Effector memory CD8-positive, alpha-beta T cell (primary cell): ENCODE measurements at regions not wholly inside any gene's neighbourhood (a gene's known extent, or its start where the extent isn't known, plus 50 kb on each side); places are given as distances from the start of the nearest gene placed in this dataset.

Experiments
- ATAC-seq: fragments of 150-1000 bp; cut with Tn5 transposase; replicated peaks from 2 replicates; pipeline ENCODE4 v1.10.0; 2021; ENCODE audit warnings: mild to moderate bottlenecking, moderate library complexity
- DNase-seq, 3 experiments: peaks; one replicate each; pipeline ENCODE4 v3.0.0; 2021
- H3K27ac Mint-ChIP-seq, 2 donors: one replicate each; pipeline ENCODE4 v1.8.0; 2022; ENCODE audit warnings: mild to moderate bottlenecking in 2 of 2, mixed read lengths in 2 of 2, moderate library complexity in 2 of 2
- H3K27me3 Mint-ChIP-seq, 2 donors: one replicate each; pipeline ENCODE4 v1.8.0; 2022; ENCODE audit warnings: mixed read lengths in 2 of 2
- H3K36me3 Mint-ChIP-seq: one replicate; pipeline ENCODE4 v1.8.0; 2022; ENCODE audit warnings: mild to moderate bottlenecking, moderate library complexity, mixed read lengths; ENCODE audit not compliant: insufficient read depth
- H3K4me1 Mint-ChIP-seq, 2 donors: one replicate each; pipeline ENCODE4 v1.8.0; 2022; ENCODE audit warnings: low read depth in 2 of 2, mixed read lengths in 2 of 2
- H3K4me3 Mint-ChIP-seq, 2 donors: one replicate each; pipeline ENCODE4 v1.8.0; 2022; ENCODE audit warnings: mild to moderate bottlenecking in 2 of 2, mixed read lengths in 2 of 2, moderate library complexity in 2 of 2
- H3K9me3 Mint-ChIP-seq, 2 donors: one replicate each; pipeline ENCODE4 v1.8.0; 2022; ENCODE audit warnings: mixed read lengths in 2 of 2

GRCh38 chr21:20667931-20668330 is 330.3 kb upstream of the NCAM2 start:
- peaks cover 4 to 7% of the 10 kb centered on the region in 2 donors for H3K9me3 Mint-ChIP-seq
- no peak overlapping the region for H3K27ac Mint-ChIP-seq
- ATAC-seq (no peak), DNase-seq (no peak)
- H3K36me3 Mint-ChIP-seq: peaks cover 3% of the 10 kb centered on the region
- no peaks in the 10 kb centered on the region for H3K4me1 Mint-ChIP-seq
- H3K4me3 Mint-ChIP-seq: no peak overlapping the region
- no peaks in the 10 kb centered on the region for H3K27me3 Mint-ChIP-seq

- no peaks in the 10 kb centered on the region for H3K27me3 Mint-ChIP-seq
- DNase-seq (no peak), ATAC-seq (no peak)
- H3K27ac Mint-ChIP-seq: no peak overlapping the region
- peaks cover 0 to 9% of the 10 kb centered on the region in 2 donors for H3K9me3 Mint-ChIP-seq
- no peaks in the 10 kb centered on the region for H3K4me1 Mint-ChIP-seq
- H3K4me3 Mint-ChIP-seq: no peak overlapping the region
- no peaks in the 10 kb centered on the region for H3K36me3 Mint-ChIP-seq
Measured at GRCh38 chr21:20685475-20685874, 312.7 kb upstream of the NCAM2 start.

DNA sequence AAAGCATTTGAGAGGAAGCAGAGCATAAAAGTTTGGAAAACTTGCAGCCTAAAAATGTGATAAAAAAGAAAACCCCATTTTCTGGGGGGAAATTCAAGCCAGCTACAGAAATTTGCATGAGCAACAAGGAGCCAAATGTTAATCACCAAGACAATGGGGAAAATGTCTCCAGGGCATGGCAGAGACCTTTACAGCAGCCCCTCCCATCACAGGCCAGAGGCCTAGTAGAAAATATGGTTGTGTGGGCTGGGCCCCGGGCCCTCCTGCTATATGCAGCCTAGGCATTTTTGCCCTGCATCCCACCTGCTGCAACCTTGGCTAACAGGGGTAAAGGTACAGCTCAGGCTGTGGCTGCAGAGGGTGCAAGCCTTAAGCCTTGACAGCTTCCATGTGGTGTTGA is 299.6 kb upstream of the NCAM2 start:
- no peak for ATAC-seq

DNA sequence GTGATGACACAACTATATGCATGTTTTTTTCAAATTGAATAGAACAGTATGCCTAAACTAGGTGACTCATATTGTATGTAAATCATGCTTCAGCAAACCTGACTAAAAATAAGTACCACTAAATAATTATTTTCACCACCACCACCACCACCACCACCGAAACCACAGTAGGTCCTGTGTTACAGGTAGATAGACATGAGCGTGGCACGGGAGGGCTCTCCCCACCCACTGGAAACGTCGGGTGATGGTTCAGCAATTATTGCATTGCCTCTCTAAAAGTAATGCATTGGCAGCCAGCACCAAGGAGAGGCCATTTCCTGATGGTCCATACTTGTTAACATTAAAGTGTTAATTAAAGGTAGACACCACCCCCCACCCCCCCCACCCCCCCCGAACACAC is 297.0 kb upstream of the NCAM2 start:
- H3K4me3 Mint-ChIP-seq: no peak overlapping the region
- no peak for ATAC-seq
- H3K4me1 Mint-ChIP-seq: no peaks in the 10 kb centered on the region
- no peaks in the 10 kb centered on the region for H3K27me3 Mint-ChIP-seq
- no peak overlapping the region for H3K27ac Mint-ChIP-seq
- no peaks in the 10 kb centered on the region for H3K36me3 Mint-ChIP-seq
- DNase-seq: no peak
- peaks cover 2 to 15% of the 10 kb centered on the region in 2 donors for H3K9me3 Mint-ChIP-seq

More for the DNA sequence above, 299.6 kb upstream of the NCAM2 start:
- H3K27ac Mint-ChIP-seq: no peak overlapping the region
- no peaks in the 10 kb centered on the region for H3K4me1 Mint-ChIP-seq
- H3K36me3 Mint-ChIP-seq: no peaks in the 10 kb centered on the region
- H3K4me3 Mint-ChIP-seq: no peak overlapping the region
- no peaks in the 10 kb centered on the region for H3K27me3 Mint-ChIP-seq
- H3K9me3 Mint-ChIP-seq: peaks cover 2 to 15% of the 10 kb centered on the region in 2 donors
- no peak for DNase-seq

DNA sequence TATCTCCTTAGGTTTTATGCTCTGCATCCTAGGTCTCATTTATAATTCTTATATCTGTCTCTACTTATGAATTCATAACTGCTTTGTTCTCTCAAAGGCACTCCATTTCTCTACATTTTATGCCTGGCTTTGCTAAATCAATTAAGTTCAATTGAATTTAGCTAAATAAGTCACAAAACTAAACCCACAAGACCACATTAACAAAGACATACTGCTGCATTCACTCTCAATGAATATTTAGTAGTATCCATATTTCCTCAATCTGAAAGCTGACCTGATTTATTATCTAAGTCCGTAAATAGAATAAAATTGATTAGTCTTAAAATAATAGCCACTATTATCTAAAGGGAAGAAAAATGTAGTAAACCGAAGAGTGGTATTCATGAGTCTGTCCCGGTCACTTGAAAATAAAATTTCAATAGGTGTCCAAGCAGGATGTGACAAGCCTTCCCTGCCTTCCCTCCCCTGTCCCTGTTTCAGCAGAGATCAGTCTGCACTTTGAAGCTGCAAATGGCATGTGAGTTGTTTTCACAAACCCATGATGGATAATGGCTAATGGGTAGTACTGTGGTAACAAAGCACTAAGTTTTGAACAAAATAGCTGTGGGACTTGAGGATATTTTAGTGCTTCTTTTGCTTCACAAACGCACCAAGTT is 295.0 kb upstream of the NCAM2 start:
- H3K9me3 Mint-ChIP-seq: peaks cover 1 to 15% of the 10 kb centered on the region in 2 donors
- no peak overlapping the region for H3K27ac Mint-ChIP-seq
- ATAC-seq (no peak), DNase-seq (no peak)
- H3K4me3 Mint-ChIP-seq: no peak overlapping the region
- H3K27me3 Mint-ChIP-seq: no peaks in the 10 kb centered on the region
- no peaks in the 10 kb centered on the region for H3K36me3 Mint-ChIP-seq
- no peaks in the 10 kb centered on the region for H3K4me1 Mint-ChIP-seq

DNA sequence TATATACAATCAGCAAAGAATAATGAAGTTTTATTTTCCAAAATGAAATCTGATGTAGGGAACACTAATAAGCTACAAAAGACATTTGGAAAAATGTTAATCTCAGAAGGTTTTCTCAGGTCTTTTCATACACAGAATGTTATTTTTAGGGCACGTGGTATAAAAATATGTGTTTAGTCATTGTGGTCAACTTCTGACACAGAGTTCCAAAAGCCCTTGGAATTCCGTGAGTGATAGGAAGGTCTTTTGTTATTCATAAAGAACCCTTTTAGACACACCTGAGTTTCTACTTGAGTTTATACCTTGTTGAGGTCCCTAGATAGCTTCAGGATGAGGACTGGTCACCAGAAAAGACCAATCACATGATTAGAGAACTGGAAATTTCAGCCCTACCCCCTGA is 277.6 kb upstream of the NCAM2 start:
- H3K9me3 Mint-ChIP-seq: peaks cover 7 to 15% of the 10 kb centered on the region in 2 donors
- no peak overlapping the region for H3K4me3 Mint-ChIP-seq
- DNase-seq: no peak
- ATAC-seq: no peak
- no peaks in the 10 kb centered on the region for H3K4me1 Mint-ChIP-seq
- peaks cover 2% of the 10 kb centered on the region for H3K36me3 Mint-ChIP-seq
- no peaks in the 10 kb centered on the region for H3K27me3 Mint-ChIP-seq
- no peak overlapping the region for H3K27ac Mint-ChIP-seq

DNA sequence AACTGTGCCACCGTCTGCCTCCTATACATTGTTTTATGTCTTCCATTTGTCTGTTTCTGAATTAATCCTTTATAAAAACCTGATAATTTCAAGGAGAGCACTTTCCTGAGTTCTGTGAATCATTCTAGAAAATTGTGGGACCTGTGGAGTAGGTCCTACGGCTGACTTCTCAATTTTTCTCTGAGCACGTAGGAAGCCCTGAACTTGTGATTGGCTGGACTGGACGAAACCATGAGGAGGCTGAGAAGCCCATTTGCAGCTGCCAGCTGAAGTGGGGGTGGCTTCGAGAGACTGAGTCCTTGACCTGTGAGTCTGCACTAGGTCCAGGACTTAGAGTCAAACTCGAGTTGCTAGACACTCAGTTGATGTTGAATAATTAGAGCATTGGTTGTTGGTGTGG is 277.1 kb upstream of the NCAM2 start:
- no peaks in the 10 kb centered on the region for H3K4me1 Mint-ChIP-seq
- H3K27me3 Mint-ChIP-seq: no peaks in the 10 kb centered on the region
- ATAC-seq: no peak
- no peak for DNase-seq
- H3K4me3 Mint-ChIP-seq: no peak overlapping the region
- H3K36me3 Mint-ChIP-seq: peaks cover 2% of the 10 kb centered on the region
- no peak overlapping the region for H3K27ac Mint-ChIP-seq
- peaks cover 6 to 12% of the 10 kb centered on the region in 2 donors for H3K9me3 Mint-ChIP-seq

DNA sequence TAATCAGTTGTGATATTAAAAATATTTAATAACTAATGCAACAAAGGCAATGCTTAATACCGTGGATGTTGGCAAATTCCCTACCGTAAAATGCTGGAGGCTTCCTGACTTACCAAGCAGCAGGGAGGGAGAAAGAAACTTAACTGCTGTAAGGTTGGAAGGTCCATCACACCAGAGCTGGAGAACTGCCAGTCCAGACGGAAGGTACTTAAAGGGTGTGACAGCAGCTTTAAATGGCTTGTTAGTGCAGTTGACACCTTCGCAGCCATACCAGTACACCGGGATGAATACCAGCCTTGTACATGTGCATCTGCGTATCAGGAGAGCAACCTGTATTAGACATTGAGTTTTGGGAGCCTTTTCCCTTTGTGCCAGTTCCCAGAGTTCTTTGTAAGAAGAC is 269.5 kb upstream of the NCAM2 start:
- DNase-seq (no peak), ATAC-seq (no peak)
- Mint-ChIP-seq H3K4me1 (no peaks in the 10 kb centered on the region), H3K27me3 (no peaks in the 10 kb centered on the region), H3K36me3 (no peaks in the 10 kb centered on the region), H3K4me3 (no peak overlapping the region), H3K27ac (no peak overlapping the region), H3K9me3 (peaks cover 0 to 6% of the 10 kb centered on the region in 2 donors)

DNA sequence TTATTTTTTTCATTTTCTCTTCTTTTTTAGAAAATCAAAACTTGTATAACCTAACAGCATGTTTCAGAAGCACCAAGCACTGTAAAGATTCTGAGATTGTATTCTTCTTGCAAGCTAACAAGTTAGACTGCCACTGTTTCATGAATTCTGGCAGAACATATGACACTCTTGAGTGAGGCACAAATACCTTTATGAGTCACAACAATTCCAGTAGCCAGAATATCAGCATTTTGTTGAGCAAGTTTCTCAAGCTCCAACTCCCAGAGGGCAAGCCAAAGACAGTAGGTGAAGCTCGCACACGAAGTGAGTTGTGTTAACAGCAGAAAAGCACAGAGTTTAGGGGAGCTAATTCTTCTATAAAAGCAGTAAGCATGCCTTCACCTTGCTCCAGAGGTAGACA is 268.8 kb upstream of the NCAM2 start:
- ATAC-seq: no peak
- Mint-ChIP-seq H3K27ac (no peak overlapping the region), H3K4me3 (no peak overlapping the region), H3K36me3 (no peaks in the 10 kb centered on the region), H3K4me1 (no peaks in the 10 kb centered on the region), H3K9me3 (peaks cover 0 to 6% of the 10 kb centered on the region in 2 donors), H3K27me3 (no peaks in the 10 kb centered on the region)
- no peak for DNase-seq

- no peaks in the 10 kb centered on the region for H3K4me1 Mint-ChIP-seq
- no peak overlapping the region for H3K27ac Mint-ChIP-seq
- ATAC-seq (no peak), DNase-seq (no peak)
- H3K4me3 Mint-ChIP-seq: no peak overlapping the region
- H3K9me3 Mint-ChIP-seq: peaks cover 0 to 8% of the 10 kb centered on the region in 2 donors
- no peaks in the 10 kb centered on the region for H3K27me3 Mint-ChIP-seq
- no peaks in the 10 kb centered on the region for H3K36me3 Mint-ChIP-seq
Measured at GRCh38 chr21:20730441-20730840, 267.8 kb upstream of the NCAM2 start.

DNA sequence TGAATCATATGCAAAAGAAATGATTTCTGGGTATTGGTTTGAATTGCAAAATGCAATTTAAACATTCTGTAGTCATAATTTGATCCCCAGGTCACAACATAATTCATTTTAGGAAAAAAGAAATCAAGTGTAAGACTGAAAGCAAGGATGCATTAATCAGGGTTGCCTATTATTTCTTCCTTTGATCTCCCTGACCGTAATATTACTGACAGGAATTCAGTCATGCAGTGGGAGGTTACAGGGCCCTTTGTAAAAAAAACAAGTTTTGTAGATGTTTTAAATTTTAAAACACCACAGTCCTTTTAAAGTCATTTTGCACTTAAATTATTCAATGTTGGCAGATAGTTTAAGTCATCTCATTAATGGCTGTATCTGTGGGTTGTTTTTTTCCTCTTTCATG is 263.0 kb upstream of the NCAM2 start:
- no peak for DNase-seq
- H3K4me1 Mint-ChIP-seq: no peaks in the 10 kb centered on the region
- no peak overlapping the region for H3K27ac Mint-ChIP-seq
- no peaks in the 10 kb centered on the region for H3K36me3 Mint-ChIP-seq
- H3K9me3 Mint-ChIP-seq: peaks cover 10 to 14% of the 10 kb centered on the region in 2 donors
- ATAC-seq: no peak
- no peak overlapping the region for H3K4me3 Mint-ChIP-seq
- no peaks in the 10 kb centered on the region for H3K27me3 Mint-ChIP-seq

- DNase-seq: no peak
- no peaks in the 10 kb centered on the region for H3K36me3 Mint-ChIP-seq
- ATAC-seq: no peak
- H3K4me1 Mint-ChIP-seq: no peaks in the 10 kb centered on the region
- H3K4me3 Mint-ChIP-seq: no peak overlapping the region
- no peaks in the 10 kb centered on the region for H3K27me3 Mint-ChIP-seq
- H3K27ac Mint-ChIP-seq: no peak overlapping the region
- peaks cover 13 to 14% of the 10 kb centered on the region in 2 donors for H3K9me3 Mint-ChIP-seq
Measured at GRCh38 chr21:20737227-20737913, 260.8 kb upstream of the NCAM2 start.

DNA sequence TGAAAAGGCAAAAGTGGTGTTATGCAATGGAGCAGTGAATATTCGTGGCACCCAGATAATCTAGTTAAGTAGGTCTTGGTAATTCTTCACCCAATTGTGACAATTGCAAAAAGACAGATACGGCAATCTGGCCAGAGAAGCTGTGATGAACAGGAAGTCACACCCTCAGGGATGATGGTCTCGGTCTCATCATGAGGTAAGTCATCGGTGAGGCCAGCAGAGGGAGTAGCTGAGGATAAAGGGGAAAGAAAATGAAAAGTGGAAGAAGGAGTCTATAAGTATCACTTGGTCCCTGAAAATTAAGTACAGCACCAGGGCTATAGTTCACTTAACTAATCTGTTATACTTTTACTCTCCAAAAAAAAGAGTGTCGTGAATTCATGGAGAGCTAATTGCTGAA is 258.8 kb upstream of the NCAM2 start:
- no peak overlapping the region for H3K27ac Mint-ChIP-seq
- no peaks in the 10 kb centered on the region for H3K27me3 Mint-ChIP-seq
- H3K36me3 Mint-ChIP-seq: no peaks in the 10 kb centered on the region
- DNase-seq: no peak
- ATAC-seq: no peak
- H3K9me3 Mint-ChIP-seq: peaks cover 13 to 14% of the 10 kb centered on the region in 2 donors
- H3K4me1 Mint-ChIP-seq: no peaks in the 10 kb centered on the region
- H3K4me3 Mint-ChIP-seq: no peak overlapping the region

- DNase-seq: no peak
- no peak overlapping the region for H3K4me3 Mint-ChIP-seq
- no peak overlapping the region for H3K27ac Mint-ChIP-seq
- no peaks in the 10 kb centered on the region for H3K4me1 Mint-ChIP-seq
- H3K27me3 Mint-ChIP-seq: no peaks in the 10 kb centered on the region
- ATAC-seq: no peak
- H3K9me3 Mint-ChIP-seq: peaks cover 14 to 15% of the 10 kb centered on the region in 2 donors
- no peaks in the 10 kb centered on the region for H3K36me3 Mint-ChIP-seq
Measured at GRCh38 chr21:20741445-20741844, 256.8 kb upstream of the NCAM2 start.
